Keratinocyte (primary cell): ENCODE measurements at regions not wholly inside any gene's neighbourhood (a gene's known extent, or its start where the extent isn't known, plus 50 kb on each side); places are given as distances from the start of the nearest gene placed in this dataset.

Experiments used
- DNase-seq: peaks from one replicate; pipeline ENCODE4 v3.0.0-alpha.2; 2011; ENCODE audit warnings: low read depth, missing footprints, low spot score
- FAIRE-seq: peaks from 2 replicates; lab custom pipeline; 2011; peaks lifted over from hg19 to GRCh38; lab: Jason Lieb, UNC
- H2AFZ ChIP-seq: 2 replicates; pipeline ENCODE4 v1.6.0; 2012; ENCODE audit warnings: low read length, control low read depth, inconsistent platforms; ENCODE audit not compliant: control insufficient read depth
- H3K27ac ChIP-seq: 2 replicates; pipeline ENCODE4 v1.5.1; 2011; ENCODE audit warnings: low read length; ENCODE audit not compliant: control insufficient read depth, insufficient read depth
- H3K27me3 ChIP-seq: 3 replicates; pipeline ENCODE4 v1.6.0; 2011; ENCODE audit warnings: low read length; ENCODE audit not compliant: control insufficient read depth, insufficient read depth; ENCODE audit errors: extremely low read depth
- H3K36me3 ChIP-seq, 2 experiments: 2 replicates in 1 of 2; 3 replicates in 1 of 2; pipeline ENCODE4 v1.5.1; 2011; ENCODE audit warnings: low read length in 2 of 2, mild to moderate bottlenecking in 1 of 2; ENCODE audit not compliant: control insufficient read depth in 2 of 2, insufficient read depth in 2 of 2; ENCODE audit errors: extremely low read depth in 1 of 2
- H3K4me1 ChIP-seq: 3 replicates; pipeline ENCODE4 v1.5.1; 2011; ENCODE audit warnings: low read length; ENCODE audit not compliant: control insufficient read depth, insufficient read depth; ENCODE audit errors: extremely low read depth
- H3K4me2 ChIP-seq: 3 replicates; pipeline ENCODE4 v1.6.0; 2011; ENCODE audit warnings: low read depth, low read length; ENCODE audit not compliant: control insufficient read depth, insufficient read depth; ENCODE audit errors: extremely low read depth
- H3K4me3 ChIP-seq, 3 experiments: fragments of 200-600 bp in 1 of 3; sonication (generic) in 1 of 3; 2 replicates in 2 of 3; 3 replicates in 1 of 3; pipeline ENCODE4 v1.5.1; 2011 to 2016; ENCODE audit warnings: low read length in 3 of 3, mild to moderate bottlenecking in 3 of 3, control low read depth in 2 of 3, inconsistent platforms in 1 of 3, low read depth in 1 of 3, mixed read lengths in 1 of 3, mixed run types in 1 of 3, moderate library complexity in 1 of 3; ENCODE audit not compliant: control insufficient read depth in 2 of 3, insufficient read depth in 2 of 3; ENCODE audit errors: extremely low read depth in 1 of 3
- H3K79me2 ChIP-seq: 2 replicates; pipeline ENCODE4 v1.6.0; 2012; ENCODE audit warnings: low read length; ENCODE audit not compliant: control insufficient read depth, insufficient read depth
- H3K9ac ChIP-seq: 3 replicates; pipeline ENCODE4 v1.6.0; 2011; ENCODE audit warnings: low read length; ENCODE audit not compliant: control insufficient read depth, insufficient read depth; ENCODE audit errors: extremely low read depth
- H3K9me1 ChIP-seq: 3 replicates; pipeline ENCODE4 v1.6.0; 2011; ENCODE audit warnings: low read length; ENCODE audit not compliant: control insufficient read depth, insufficient read depth; ENCODE audit errors: extremely low read depth
- H3K9me3 ChIP-seq: 2 replicates; pipeline ENCODE4 v1.5.1; 2012; ENCODE audit warnings: low read depth, low read length; ENCODE audit not compliant: control insufficient read depth
- H4K20me1 ChIP-seq: 3 replicates; pipeline ENCODE4 v1.6.0; 2011; ENCODE audit warnings: low read length; ENCODE audit not compliant: control insufficient read depth, insufficient read depth; ENCODE audit errors: extremely low read depth
- CTCF ChIP-seq, 3 experiments: IDR thresholded peaks in 1 of 3; conservative IDR thresholded peaks in 1 of 3; optimal IDR thresholded peaks in 1 of 3; 2 replicates in 2 of 3; 3 replicates in 1 of 3; pipeline versions ENCODE3 to v1.5.1; 2011; ENCODE audit warnings: low read length in 3 of 3, mild to moderate bottlenecking in 3 of 3, moderate library complexity in 2 of 3, control low read depth in 1 of 3, inconsistent platforms in 1 of 3; ENCODE audit not compliant: insufficient read depth in 2 of 3; ENCODE audit errors: extremely low read depth in 1 of 3
- EZH2 ChIP-seq: IDR thresholded peaks from one replicate; pipeline ENCODE4 v1.6.1; 2012; ENCODE audit warnings: inconsistent platforms, mild to moderate bottlenecking, low read length, moderate library complexity
- dilution Hi-C: fragments of 300-500 bp; cut with MboI; formaldehyde crosslinking; loops from one replicate; pipeline ENCODE4 v1.7.0; 2020; ENCODE audit warnings: low sequenced_read_pairs; ENCODE audit not compliant: extremely low pct_ligation_motif_present

DNA sequence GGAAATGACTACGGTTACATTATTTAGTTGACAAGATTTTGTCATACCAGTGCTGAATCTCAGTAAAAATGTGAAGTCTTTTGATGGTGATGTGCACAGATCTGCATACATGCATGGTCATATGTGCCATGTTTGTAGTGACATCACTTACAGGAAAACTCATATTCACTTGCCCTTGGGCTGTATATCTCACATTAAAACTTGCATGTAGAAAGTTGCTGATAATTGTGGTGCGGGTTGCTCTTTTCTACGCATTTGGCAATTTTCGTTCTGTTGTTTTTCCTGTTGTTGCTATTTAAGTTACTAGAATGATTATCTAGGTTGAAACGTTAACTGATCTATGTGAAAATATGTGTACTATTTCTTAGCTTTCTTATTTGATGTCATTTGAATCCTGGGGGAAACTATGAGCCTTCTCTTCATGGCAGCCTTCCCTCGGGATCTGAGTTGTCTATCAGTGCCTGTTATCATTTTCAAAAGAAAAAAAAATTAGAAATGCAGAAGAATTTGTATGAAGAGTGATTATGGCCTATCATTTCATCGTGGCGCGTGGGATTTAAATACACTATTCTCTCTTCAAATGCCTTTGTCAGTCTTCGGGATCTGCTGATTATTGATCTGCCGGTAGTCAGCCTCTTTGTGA is 296.6 kb downstream of the TMX3 start:
- H3K79me2 ChIP-seq = no peaks in the 10 kb centered on the region
- H3K9me3 ChIP-seq = no peaks in the 10 kb centered on the region
- H3K4me2 ChIP-seq = no peak overlapping the region
- no peak overlapping the region for H3K4me3 ChIP-seq
- H4K20me1 ChIP-seq = no peaks in the 10 kb centered on the region
- H3K4me1 ChIP-seq = peaks cover 3% of the 10 kb centered on the region
- H3K9ac ChIP-seq = no peak overlapping the region
- H2AFZ ChIP-seq = no peak overlapping the region
- H3K36me3 ChIP-seq = no peaks in the 10 kb centered on the region
- no peak for FAIRE-seq
- H3K27ac ChIP-seq = no peak overlapping the region
- dilution Hi-C loops = no loop called here
- DNase-seq = no peak
- TF ChIP-seq CTCF (optimal IDR thresholded peaks at IDR 0.05 in 1 of 3, IDR thresholded peaks at IDR 0.05 in 1 of 3, conservative IDR thresholded peaks at IDR 0.05 in 1 of 3; ENCODE audit: extremely low read depth in 1 of 3, insufficient read depth in 2 of 3, low read length in 3 of 3) (no peak), EZH2 (no peak)
- no peaks in the 10 kb centered on the region for H3K27me3 ChIP-seq
- H3K9me1 ChIP-seq = no peaks in the 10 kb centered on the region

DNA sequence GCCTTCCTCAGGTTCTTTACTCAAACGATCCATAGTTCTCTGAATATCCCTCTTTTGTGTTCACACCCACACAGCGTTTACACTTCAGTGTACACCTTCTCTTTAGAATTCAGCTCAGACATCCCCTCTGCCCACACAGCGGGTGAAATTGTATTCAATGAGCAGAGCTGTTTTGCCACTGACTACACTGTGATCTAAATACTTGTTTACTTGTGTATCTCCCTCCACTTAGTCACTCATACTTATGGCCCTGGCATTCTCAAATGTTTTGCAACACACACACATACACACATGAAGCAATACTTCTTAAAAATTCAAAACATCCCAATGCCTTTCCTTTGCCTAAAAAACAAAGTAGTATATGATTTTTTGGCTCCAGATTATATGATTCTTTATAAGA is 297.1 kb downstream of the TMX3 start:
- Histone ChIP-seq H4K20me1 (no peaks in the 10 kb centered on the region), H3K27me3 (no peaks in the 10 kb centered on the region), H3K4me2 (no peak overlapping the region), H3K9ac (no peak overlapping the region), H3K9me3 (no peaks in the 10 kb centered on the region), H3K36me3 (no peaks in the 10 kb centered on the region), H3K27ac (no peak overlapping the region), H2AFZ (no peak overlapping the region), H3K9me1 (no peaks in the 10 kb centered on the region), H3K79me2 (no peaks in the 10 kb centered on the region), H3K4me1 (peaks cover 3% of the 10 kb centered on the region), H3K4me3 (no peak overlapping the region)
- TF ChIP-seq EZH2 (no peak), CTCF (optimal IDR thresholded peaks at IDR 0.05 in 1 of 3, IDR thresholded peaks at IDR 0.05 in 1 of 3, conservative IDR thresholded peaks at IDR 0.05 in 1 of 3; ENCODE audit: extremely low read depth in 1 of 3, insufficient read depth in 2 of 3, low read length in 3 of 3) (no peak)
- dilution Hi-C loops = no loop called here
- FAIRE-seq (no peak), DNase-seq (no peak)
